ENCODE measurements at regions not wholly inside any gene's neighbourhood (a gene's known extent, or its start where the extent isn't known, plus 50 kb on each side); places are given as distances from the start of the nearest gene placed in this dataset.

GRCh38 chr1:82800721-82801120, 1000.0 kb downstream of the ADGRL2 start:
- TF ChIP-seq POLR2AphosphoS5 (IDR thresholded peaks at IDR 0.05; ENCODE audit: low read depth, low read length) (no peak), POLR2A (IDR thresholded peaks at IDR 0.05; ENCODE audit: low read depth, low read length) (no peak)
